ENCODE measurements at regions not wholly inside any gene's neighbourhood (a gene's known extent, or its start where the extent isn't known, plus 50 kb on each side); places are given as distances from the start of the nearest gene placed in this dataset.

DNA sequence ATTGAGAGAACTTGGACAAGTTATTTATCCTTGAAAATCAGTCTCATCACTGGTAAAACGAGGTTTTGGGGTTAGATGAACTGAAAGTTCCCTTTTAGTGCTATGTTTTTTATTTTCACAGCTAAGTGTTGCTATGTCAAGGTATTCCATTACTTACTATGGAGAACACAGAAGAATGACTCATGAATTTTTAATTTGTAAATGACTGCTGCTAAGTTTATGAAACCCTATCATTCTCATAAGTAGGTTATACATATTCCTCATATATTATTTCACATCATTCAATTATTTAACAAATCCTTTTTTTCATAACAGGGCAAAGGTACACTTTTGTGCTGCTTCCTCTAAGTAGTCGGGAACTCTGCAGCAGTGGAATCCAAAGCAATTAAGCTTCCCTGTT lies 52.2 kb upstream of the ATP1A1 start:
- Histone ChIP-seq H2AFZ (ENCODE audit: control insufficient read depth, low read length) (no peak overlapping the region), H4K20me1 (ENCODE audit: control insufficient read depth, extremely low read depth, insufficient read depth, low read length) (no peaks in the 10 kb centered on the region), H3K27me3 (ENCODE audit: control insufficient read depth, extremely low read depth, insufficient read depth, low read length) (no peaks in the 10 kb centered on the region), H3K27ac (ENCODE audit: control insufficient read depth, insufficient read depth, low read length) (no peak overlapping the region), H3K79me2 (ENCODE audit: control insufficient read depth, insufficient read depth, low read length) (no peaks in the 10 kb centered on the region), H3K4me3 (ENCODE audit: control insufficient read depth in 2 of 3, extremely low read depth in 1 of 3, insufficient read depth in 2 of 3, low read depth in 1 of 3, low read length in 3 of 3) (no peak overlapping the region), H3K9me1 (ENCODE audit: control insufficient read depth, extremely low read depth, insufficient read depth, low read length) (no peaks in the 10 kb centered on the region), H3K4me2 (ENCODE audit: control insufficient read depth, extremely low read depth, insufficient read depth, low read depth, low read length) (no peak overlapping the region), H3K9me3 (ENCODE audit: control insufficient read depth, low read depth, low read length) (no peaks in the 10 kb centered on the region), H3K36me3 (ENCODE audit: control insufficient read depth in 2 of 2, extremely low read depth in 1 of 2, insufficient read depth in 2 of 2, low read length in 2 of 2) (no peaks in the 10 kb centered on the region), H3K9ac (ENCODE audit: control insufficient read depth, extremely low read depth, insufficient read depth, low read length) (no peak overlapping the region), H3K4me1 (ENCODE audit: control insufficient read depth, extremely low read depth, insufficient read depth, low read length) (no peaks in the 10 kb centered on the region)
- TF ChIP-seq, protein P1, sequence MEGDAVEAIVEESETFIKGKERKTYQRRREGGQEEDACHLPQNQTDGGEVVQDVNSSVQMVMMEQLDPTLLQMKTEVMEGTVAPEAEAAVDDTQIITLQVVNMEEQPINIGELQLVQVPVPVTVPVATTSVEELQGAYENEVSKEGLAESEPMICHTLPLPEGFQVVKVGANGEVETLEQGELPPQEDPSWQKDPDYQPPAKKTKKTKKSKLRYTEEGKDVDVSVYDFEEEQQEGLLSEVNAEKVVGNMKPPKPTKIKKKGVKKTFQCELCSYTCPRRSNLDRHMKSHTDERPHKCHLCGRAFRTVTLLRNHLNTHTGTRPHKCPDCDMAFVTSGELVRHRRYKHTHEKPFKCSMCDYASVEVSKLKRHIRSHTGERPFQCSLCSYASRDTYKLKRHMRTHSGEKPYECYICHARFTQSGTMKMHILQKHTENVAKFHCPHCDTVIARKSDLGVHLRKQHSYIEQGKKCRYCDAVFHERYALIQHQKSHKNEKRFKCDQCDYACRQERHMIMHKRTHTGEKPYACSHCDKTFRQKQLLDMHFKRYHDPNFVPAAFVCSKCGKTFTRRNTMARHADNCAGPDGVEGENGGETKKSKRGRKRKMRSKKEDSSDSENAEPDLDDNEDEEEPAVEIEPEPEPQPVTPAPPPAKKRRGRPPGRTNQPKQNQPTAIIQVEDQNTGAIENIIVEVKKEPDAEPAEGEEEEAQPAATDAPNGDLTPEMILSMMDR (optimal IDR thresholded peaks at IDR 0.05 in 1 of 3, IDR thresholded peaks at IDR 0.05 in 1 of 3, conservative IDR thresholded peaks at IDR 0.05 in 1 of 3; ENCODE audit: extremely low read depth in 1 of 3, insufficient read depth in 2 of 3, low read length in 3 of 3) = no peak
- TF ChIP-seq EZH2 (IDR thresholded peaks at IDR 0.05; ENCODE audit: low read length) = no peak
- no peak for DNase-seq (ENCODE audit: low read depth, low spot score)
- dilution Hi-C loops (cut with MboI; ENCODE audit: extremely low pct_ligation_motif_present, low sequenced_read_pairs) = no loop called here
- FAIRE-seq = no peak

DNA sequence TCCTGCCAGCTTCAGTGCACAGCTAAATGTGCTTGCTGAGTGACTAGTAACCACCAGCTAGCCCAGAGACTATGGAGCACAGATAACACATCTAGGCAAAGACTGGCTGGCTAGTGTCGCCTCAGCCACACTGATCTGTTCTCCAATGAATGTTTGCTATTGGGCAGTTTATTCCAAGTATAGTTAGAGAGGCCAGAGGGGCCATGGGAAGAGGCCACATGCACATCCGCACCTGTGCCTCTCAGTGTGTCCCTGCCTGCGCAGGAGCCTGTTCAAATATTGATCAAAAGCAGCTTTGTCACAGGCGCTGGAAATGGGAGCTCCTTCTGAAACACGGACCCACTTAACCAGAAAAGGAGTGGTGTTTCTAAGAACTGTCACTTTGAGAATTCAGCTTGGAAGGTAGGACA lies 51.3 kb upstream of the ATP1A1 start:
- Histone ChIP-seq H3K4me1 (ENCODE audit: control insufficient read depth, extremely low read depth, insufficient read depth, low read length) (no peaks in the 10 kb centered on the region), H2AFZ (ENCODE audit: control insufficient read depth, low read length) (no peak overlapping the region), H3K79me2 (ENCODE audit: control insufficient read depth, insufficient read depth, low read length) (no peaks in the 10 kb centered on the region), H3K4me2 (ENCODE audit: control insufficient read depth, extremely low read depth, insufficient read depth, low read depth, low read length) (no peak overlapping the region), H3K27me3 (ENCODE audit: control insufficient read depth, extremely low read depth, insufficient read depth, low read length) (no peaks in the 10 kb centered on the region), H3K9me1 (ENCODE audit: control insufficient read depth, extremely low read depth, insufficient read depth, low read length) (no peaks in the 10 kb centered on the region), H3K4me3 (ENCODE audit: control insufficient read depth in 2 of 3, extremely low read depth in 1 of 3, insufficient read depth in 2 of 3, low read depth in 1 of 3, low read length in 3 of 3) (no peak overlapping the region), H4K20me1 (ENCODE audit: control insufficient read depth, extremely low read depth, insufficient read depth, low read length) (no peaks in the 10 kb centered on the region), H3K9ac (ENCODE audit: control insufficient read depth, extremely low read depth, insufficient read depth, low read length) (no peak overlapping the region), H3K9me3 (ENCODE audit: control insufficient read depth, low read depth, low read length) (no peaks in the 10 kb centered on the region), H3K27ac (ENCODE audit: control insufficient read depth, insufficient read depth, low read length) (no peak overlapping the region), H3K36me3 (ENCODE audit: control insufficient read depth in 2 of 2, extremely low read depth in 1 of 2, insufficient read depth in 2 of 2, low read length in 2 of 2) (no peaks in the 10 kb centered on the region)
- no peak for TF ChIP-seq EZH2 (IDR thresholded peaks at IDR 0.05; ENCODE audit: low read length)
- TF ChIP-seq, protein P1 (optimal IDR thresholded peaks at IDR 0.05 in 1 of 3, IDR thresholded peaks at IDR 0.05 in 1 of 3, conservative IDR thresholded peaks at IDR 0.05 in 1 of 3; ENCODE audit: extremely low read depth in 1 of 3, insufficient read depth in 2 of 3, low read length in 3 of 3) = no peak
- FAIRE-seq (no peak), DNase-seq (ENCODE audit: low read depth, low spot score) (no peak)
- dilution Hi-C loops (cut with MboI; ENCODE audit: extremely low pct_ligation_motif_present, low sequenced_read_pairs) = no loop called here
